GM10266 (cell line): ENCODE measurements at regions not wholly inside any gene's neighbourhood (a gene's known extent, or its start where the extent isn't known, plus 50 kb on each side); places are given as distances from the start of the nearest gene placed in this dataset.

ENCODE experiments used
- DNase-seq: peaks from one replicate; pipeline ENCODE4 v3.0.0; 2012; ENCODE audit errors: extremely low spot score
- TF ChIP-seq, protein P1 (sequence below): IDR thresholded peaks from 2 replicates; pipeline ENCODE4 v1.5.1; 2012; ENCODE audit warnings: mild to moderate bottlenecking, low read depth; ENCODE audit not compliant: control insufficient read depth, insufficient read depth; ENCODE audit errors: missing control alignments

- TF ChIP-seq, protein P1, sequence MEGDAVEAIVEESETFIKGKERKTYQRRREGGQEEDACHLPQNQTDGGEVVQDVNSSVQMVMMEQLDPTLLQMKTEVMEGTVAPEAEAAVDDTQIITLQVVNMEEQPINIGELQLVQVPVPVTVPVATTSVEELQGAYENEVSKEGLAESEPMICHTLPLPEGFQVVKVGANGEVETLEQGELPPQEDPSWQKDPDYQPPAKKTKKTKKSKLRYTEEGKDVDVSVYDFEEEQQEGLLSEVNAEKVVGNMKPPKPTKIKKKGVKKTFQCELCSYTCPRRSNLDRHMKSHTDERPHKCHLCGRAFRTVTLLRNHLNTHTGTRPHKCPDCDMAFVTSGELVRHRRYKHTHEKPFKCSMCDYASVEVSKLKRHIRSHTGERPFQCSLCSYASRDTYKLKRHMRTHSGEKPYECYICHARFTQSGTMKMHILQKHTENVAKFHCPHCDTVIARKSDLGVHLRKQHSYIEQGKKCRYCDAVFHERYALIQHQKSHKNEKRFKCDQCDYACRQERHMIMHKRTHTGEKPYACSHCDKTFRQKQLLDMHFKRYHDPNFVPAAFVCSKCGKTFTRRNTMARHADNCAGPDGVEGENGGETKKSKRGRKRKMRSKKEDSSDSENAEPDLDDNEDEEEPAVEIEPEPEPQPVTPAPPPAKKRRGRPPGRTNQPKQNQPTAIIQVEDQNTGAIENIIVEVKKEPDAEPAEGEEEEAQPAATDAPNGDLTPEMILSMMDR: no peak
- DNase-seq: no peak
Measured at GRCh38 chr13:34857558-34858325, 84.3 kb upstream of the NBEA start.

GRCh38 chr13:34862311-34862710, 79.8 kb upstream of the NBEA start:
- TF ChIP-seq, protein P1: no peak
- DNase-seq: no peak

DNA sequence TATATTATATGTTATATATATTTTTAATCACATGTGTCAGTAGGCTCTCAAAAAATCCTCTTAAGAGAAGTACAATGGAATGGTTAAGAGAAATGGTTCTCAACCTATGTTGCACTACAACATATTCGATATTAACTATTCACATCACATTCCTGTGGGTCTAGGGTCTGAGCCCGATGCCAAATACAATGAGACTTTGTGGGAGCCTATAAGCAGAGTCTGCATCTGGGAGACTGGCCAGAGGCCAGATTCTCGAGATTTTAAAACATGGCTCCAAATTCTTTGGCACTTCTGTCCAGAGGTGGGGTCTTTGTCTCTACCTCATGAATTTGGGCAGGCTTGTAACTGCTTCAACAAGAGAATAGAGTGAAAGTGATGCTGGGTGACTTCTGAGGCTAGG, 79.4 kb upstream of the NBEA start:
- no peak for DNase-seq
- TF ChIP-seq, protein P1: no peak

- no peak for DNase-seq
- TF ChIP-seq, protein P1: no peak
Measured at GRCh38 chr13:34863360-34864135, 78.5 kb upstream of the NBEA start.

DNA sequence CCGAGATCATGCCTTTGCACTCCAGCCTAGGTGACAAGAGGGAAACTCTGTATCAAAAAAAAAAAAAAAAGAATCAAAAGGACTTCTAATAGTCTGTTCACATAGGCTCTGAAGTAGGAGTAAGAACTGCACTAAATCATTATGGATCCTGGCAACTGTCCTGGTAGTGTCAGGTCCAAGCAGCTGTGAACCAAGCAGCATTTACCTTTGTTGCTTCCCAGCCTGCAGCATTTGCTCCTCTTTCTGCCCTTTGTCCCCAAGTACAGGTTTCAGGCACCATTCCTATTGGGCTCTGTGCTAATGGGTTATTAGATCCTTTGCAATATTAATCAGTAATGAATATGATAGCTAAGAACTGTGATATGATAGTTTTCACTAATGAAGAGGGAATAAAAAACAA, 77.4 kb upstream of the NBEA start:
- DNase-seq: no peak
- TF ChIP-seq, protein P1: no peak

- TF ChIP-seq, protein P1: no peak
- DNase-seq: no peak
Measured at GRCh38 chr13:34867590-34867989, 74.5 kb upstream of the NBEA start.

GRCh38 chr13:34868733-34869132, 73.3 kb upstream of the NBEA start:
- DNase-seq: no peak
- TF ChIP-seq, protein P1: no peak
